Stomach (tissue), 4 donors: ENCODE measurements at regions not wholly inside any gene's neighbourhood (a gene's known extent, or its start where the extent isn't known, plus 50 kb on each side); places are given as distances from the start of the nearest gene placed in this dataset.

ENCODE experiments used
- CTCF ChIP-seq, 7 experiments: fragments of 450-650 bp in 4 of 7; fragments of 200-600 bp in 3 of 7; sonication (generic) in 3 of 7; IDR thresholded peaks; one replicate each; pipeline ENCODE4 v1.5.1; 2016 to 2019; ENCODE audit warnings: antibody characterized with exemption in 7 of 7, control low read depth in 2 of 7, mild to moderate bottlenecking in 1 of 7
- EP300 ChIP-seq: sonication (generic); formaldehyde crosslinking; IDR thresholded peaks from one replicate; pipeline ENCODE4 v1.6.1; 2017; ENCODE audit warnings: antibody characterized with exemption
- POLR2A ChIP-seq, 4 donors: fragments of 450-650 bp; IDR thresholded peaks; one replicate each; pipeline ENCODE4 v1.6.1; 2016; ENCODE audit warnings: antibody characterized with exemption in 4 of 4, control low read depth in 2 of 4, mild to moderate bottlenecking in 1 of 4, moderate library complexity in 1 of 4

- TF ChIP-seq POLR2A (IDR thresholded peaks at IDR 0.05): no peak
- TF ChIP-seq CTCF (IDR thresholded peaks at IDR 0.05): no peak
- no peak for TF ChIP-seq EP300
These were observed 177.5 kb downstream of the AASDH start for GRCh38 chr4:56209767-56210166.
